Activated naive CD8-positive, alpha-beta T cell treated with anti-CD3 and anti-CD28 coated beads for 36 hours (primary cell): ENCODE measurements at regions not wholly inside any gene's neighbourhood (a gene's known extent, or its start where the extent isn't known, plus 50 kb on each side); places are given as distances from the start of the nearest gene placed in this dataset.
"Not testable (repeated sequence)": the region's sequence is repeated elsewhere in the genome, so short reads cannot be mapped to it uniquely, and the experiment has no call there.

Experiments
- DNase-seq: peaks from one replicate; pipeline ENCODE4 v3.0.0; 2021
- H3K27ac Mint-ChIP-seq: one replicate; pipeline ENCODE4 v1.8.0; 2022; ENCODE audit warnings: mild to moderate bottlenecking, moderate library complexity, mixed read lengths
- H3K27me3 Mint-ChIP-seq: one replicate; pipeline ENCODE4 v1.8.0; 2022; ENCODE audit warnings: mild to moderate bottlenecking, mixed read lengths
- H3K36me3 Mint-ChIP-seq: one replicate; pipeline ENCODE4 v1.8.0; 2021; ENCODE audit warnings: mild to moderate bottlenecking, mixed read lengths
- H3K4me1 Mint-ChIP-seq: one replicate; pipeline ENCODE4 v1.8.0; 2021; ENCODE audit warnings: mixed read lengths
- H3K4me3 Mint-ChIP-seq: one replicate; pipeline ENCODE4 v1.8.0; 2022; ENCODE audit warnings: mild to moderate bottlenecking, moderate library complexity, mixed read lengths
- H3K9me3 Mint-ChIP-seq: one replicate; pipeline ENCODE4 v1.8.0; 2022; ENCODE audit warnings: mixed read lengths

DNA sequence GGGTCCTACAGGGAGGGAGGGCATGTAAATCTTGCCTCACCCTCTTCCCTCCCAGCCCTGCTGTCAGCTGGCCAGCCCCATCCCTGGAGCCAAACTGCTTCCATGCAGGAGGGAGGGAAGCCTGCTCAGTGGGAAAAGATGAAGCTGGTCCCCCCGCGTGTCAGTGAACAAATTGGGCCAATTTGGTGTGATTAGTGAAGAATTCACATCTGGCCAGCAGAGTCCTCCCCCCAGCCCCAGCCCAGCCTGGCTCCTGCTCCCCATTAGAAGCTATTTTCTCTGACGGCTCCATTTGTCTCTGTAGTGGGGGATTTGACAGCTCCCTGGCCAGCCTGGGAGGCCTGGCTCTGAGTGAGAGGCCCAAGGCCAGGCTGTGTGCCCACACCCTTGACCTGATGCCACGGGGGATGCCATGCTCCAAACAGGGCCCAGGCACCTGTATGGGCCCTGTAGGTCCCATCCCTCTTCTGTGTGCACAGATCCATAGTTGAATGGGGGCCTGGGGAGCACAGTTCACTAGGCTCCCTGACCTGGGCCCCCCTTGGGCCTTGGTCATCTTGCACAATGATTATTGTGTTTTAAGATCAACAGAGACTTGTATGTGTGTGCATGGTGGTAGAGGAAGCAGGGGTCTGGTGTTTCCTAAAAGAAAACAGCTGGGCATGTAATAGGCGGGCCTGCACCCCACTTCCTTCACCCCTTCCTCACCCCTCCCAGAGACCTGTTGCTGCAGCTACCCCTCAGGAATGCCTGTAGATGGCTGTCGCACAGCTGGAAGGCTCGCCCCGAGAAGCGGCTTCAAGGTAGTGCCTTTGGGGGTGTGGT is 50.7 kb upstream of the TAC4 start:
- no peak overlapping the region for H3K27ac Mint-ChIP-seq
- peaks cover 85% of the 10 kb centered on the region for H3K27me3 Mint-ChIP-seq
- no peaks in the 10 kb centered on the region for H3K4me1 Mint-ChIP-seq
- no peak overlapping the region for H3K4me3 Mint-ChIP-seq
- no peaks in the 10 kb centered on the region for H3K36me3 Mint-ChIP-seq
- no peak for DNase-seq
- no peaks in the 10 kb centered on the region for H3K9me3 Mint-ChIP-seq

DNA sequence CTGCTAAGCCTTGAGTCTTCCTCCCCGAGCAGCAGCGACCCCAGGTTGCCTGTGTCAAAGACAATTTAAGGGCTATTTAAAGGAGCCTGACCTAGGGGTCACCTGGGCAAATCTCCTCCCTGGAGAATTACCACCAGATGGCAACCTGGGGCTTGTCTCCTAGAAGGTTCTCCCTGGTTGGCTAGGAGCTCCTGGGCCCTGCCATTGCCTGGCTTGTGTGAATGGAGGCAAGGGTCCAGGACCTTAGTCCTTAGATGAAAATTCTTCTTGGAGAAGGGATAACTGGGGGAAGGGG is 51.3 kb upstream of the TAC4 start:
- Mint-ChIP-seq H3K27ac (no peak overlapping the region), H3K4me3 (no peak overlapping the region), H3K27me3 (peaks cover 86% of the 10 kb centered on the region), H3K4me1 (no peaks in the 10 kb centered on the region), H3K36me3 (no peaks in the 10 kb centered on the region), H3K9me3 (no peaks in the 10 kb centered on the region)
- DNase-seq = no peak

DNA sequence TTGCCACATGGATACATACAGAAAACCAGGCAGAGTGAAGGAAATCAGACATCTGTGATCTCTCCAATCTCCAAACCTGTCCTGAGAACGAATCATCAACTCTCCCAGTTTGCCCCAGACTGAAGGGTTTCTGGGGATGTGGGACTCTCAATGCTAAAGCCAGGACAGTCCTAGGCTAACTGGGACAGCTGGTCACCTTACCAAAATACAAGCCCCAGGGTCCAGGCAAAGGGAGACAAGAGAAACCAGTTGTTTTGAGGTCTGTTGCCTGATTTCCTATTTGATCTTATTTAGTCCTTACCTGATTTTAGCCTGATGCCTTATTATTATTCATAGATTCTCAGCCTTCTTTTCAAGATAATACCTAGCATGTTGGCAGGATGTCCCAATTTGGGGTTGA is 51.7 kb upstream of the TAC4 start:
- peaks cover 88% of the 10 kb centered on the region for H3K27me3 Mint-ChIP-seq
- no peaks in the 10 kb centered on the region for H3K9me3 Mint-ChIP-seq
- no peak for DNase-seq
- no peaks in the 10 kb centered on the region for H3K36me3 Mint-ChIP-seq
- no peak overlapping the region for H3K27ac Mint-ChIP-seq
- H3K4me1 Mint-ChIP-seq = no peaks in the 10 kb centered on the region
- no peak overlapping the region for H3K4me3 Mint-ChIP-seq

DNA sequence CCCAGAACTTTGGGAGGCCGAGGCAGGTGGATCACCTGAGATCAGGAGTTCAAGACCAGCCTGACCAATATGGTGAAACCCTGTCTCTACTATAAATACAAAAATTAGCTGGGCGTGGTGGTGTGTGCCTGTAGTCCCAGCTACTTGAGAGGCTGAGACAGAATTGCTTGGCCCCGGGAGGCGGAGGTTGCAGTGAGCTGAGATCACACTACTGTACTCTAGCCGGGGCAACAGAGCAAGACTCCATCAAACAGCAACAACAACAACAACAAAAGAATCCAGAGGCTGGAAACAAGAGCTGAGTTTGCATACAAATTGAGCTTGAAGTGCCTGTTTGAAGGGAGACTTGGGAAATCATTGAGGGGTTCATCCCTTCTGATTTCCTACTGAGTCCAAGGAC is 52.9 kb upstream of the TAC4 start:
- H3K9me3 Mint-ChIP-seq, DNase-seq, H3K4me1 Mint-ChIP-seq, H3K27ac Mint-ChIP-seq, H3K4me3 Mint-ChIP-seq, H3K36me3 Mint-ChIP-seq: not testable (repeated sequence)
- H3K27me3 Mint-ChIP-seq = peaks cover 88% of the 10 kb centered on the region

DNA sequence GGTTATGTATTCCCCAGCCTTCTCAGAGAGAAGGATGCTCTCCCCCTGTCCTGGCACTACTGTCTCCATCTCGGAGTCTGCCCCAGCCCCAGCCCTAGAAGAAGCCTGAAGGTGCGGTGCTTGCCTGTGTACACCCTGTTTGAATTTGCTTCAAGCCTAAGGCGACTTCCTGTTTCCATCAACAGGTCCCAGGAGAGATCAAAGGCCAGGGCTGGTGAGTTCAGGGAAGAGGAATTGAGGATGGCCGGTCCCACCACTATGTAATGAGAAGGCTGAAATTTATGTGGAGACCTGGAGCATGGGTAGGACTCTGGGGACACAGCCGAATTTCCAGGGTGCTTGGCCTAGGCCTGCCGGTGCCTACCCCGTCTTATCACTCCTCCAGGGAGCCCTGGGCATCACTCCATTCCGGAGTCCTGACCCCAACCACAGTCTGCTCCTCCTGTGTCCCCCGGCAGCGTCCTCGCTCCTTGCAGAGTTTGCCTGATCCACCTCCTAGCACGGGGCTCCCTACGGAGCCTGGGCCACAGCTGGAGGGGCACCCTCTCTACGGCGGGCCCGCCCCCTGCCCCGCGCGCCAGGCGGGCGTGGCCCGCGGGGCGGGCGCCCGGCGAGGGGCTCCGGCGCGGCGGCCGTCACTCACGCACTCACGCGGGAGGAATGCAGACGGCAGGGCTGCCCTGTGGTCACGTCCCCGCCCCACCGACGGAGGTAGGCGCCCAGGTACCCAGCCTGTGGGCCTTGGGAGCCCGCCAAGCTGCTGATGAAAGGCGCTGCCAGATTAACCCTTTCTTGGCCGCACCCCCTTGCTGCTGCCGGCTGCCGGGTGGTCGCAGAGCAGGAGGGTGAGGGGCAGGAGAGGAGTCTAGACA is 53.8 kb upstream of the TAC4 start:
- Mint-ChIP-seq H3K9me3 (no peaks in the 10 kb centered on the region), H3K27ac (no peak overlapping the region), H3K4me3 (no peak overlapping the region), H3K27me3 (peaks cover 88% of the 10 kb centered on the region), H3K4me1 (no peaks in the 10 kb centered on the region), H3K36me3 (no peaks in the 10 kb centered on the region)
- no peak for DNase-seq

DNA sequence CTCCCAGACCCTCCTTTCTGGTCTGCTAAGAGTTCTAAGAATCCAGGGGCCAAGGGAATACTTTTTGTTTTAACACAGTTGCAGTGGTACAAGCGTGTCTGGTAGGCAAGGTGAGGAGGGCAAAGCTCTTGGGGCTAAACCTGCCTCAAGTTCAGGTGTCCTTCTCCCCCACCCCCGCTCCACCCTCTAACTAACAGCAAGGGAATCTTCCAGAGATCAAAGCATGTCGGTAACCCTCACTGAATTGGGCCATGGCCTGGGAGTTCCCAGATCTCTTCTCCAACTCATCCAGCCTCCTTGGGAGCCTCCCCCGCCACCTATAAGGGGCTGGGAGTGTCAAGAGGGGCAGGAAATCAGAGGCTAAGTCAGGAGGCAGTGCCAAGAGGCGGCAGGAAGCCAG is 55.7 kb upstream of the TAC4 start:
- no peaks in the 10 kb centered on the region for H3K4me1 Mint-ChIP-seq
- no peak overlapping the region for H3K27ac Mint-ChIP-seq
- no peak for DNase-seq
- H3K36me3 Mint-ChIP-seq = no peaks in the 10 kb centered on the region
- peaks cover 91% of the 10 kb centered on the region for H3K27me3 Mint-ChIP-seq
- H3K4me3 Mint-ChIP-seq = no peak overlapping the region
- H3K9me3 Mint-ChIP-seq = no peaks in the 10 kb centered on the region

DNA sequence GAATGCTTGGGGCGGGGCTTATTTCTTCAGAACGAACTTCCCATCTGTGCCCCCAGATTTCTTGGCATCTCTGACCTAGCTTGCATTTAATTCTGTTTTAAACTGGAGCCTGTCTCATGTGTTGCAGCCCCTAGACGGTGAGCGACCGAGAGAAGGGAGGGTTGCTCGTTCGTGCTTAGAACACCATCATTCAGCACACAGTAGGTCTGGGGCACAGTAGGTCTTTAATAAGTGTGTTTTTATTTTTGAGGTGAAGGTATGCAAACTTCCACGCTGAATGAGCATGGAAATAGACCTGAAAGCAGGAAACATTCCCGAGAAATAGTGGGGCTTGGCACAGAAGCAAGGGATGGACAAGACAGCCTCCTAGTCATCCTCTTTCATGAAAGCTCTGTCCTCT is 57.0 kb upstream of the TAC4 start:
- DNase-seq = no peak
- H3K4me1 Mint-ChIP-seq = peaks cover 3% of the 10 kb centered on the region
- peaks cover 95% of the 10 kb centered on the region for H3K27me3 Mint-ChIP-seq
- H3K9me3 Mint-ChIP-seq = no peaks in the 10 kb centered on the region
- H3K27ac Mint-ChIP-seq = no peak overlapping the region
- no peak overlapping the region for H3K4me3 Mint-ChIP-seq
- no peaks in the 10 kb centered on the region for H3K36me3 Mint-ChIP-seq

DNA sequence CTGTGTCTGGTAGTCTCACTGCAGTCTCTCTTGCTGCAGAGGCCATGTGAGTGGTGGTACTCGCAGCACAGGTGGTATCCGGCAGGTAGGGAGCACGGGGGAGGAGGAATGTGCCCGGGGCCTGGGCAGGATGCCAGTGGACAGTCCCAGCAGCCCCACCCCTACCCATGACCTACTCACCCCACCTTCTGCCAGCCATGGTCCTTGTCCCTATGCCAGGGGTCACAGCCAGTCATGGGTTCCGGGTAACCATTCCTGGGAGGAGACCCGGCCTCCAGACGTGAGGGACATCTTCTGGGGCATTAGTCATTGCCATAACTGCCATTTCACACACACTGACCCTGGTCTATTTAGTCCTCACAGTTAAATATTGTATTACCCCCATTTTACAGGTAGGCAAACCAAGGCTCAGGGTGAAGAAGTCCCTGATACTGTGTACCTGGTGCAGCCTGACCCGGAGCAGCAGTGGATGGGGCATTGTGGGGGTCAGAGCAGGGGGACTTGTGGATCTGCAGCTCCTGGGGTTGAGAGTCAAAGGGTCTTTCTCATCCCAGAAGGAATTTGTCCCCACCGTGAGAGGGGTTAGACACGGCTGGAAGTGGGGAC is 58.8 kb upstream of the TAC4 start:
- Mint-ChIP-seq H3K4me1 (peaks cover 6% of the 10 kb centered on the region), H3K27me3 (peaks cover 93% of the 10 kb centered on the region), H3K27ac (no peak overlapping the region), H3K9me3 (no peaks in the 10 kb centered on the region), H3K36me3 (no peaks in the 10 kb centered on the region), H3K4me3 (no peak overlapping the region)
- DNase-seq = no peak

DNA sequence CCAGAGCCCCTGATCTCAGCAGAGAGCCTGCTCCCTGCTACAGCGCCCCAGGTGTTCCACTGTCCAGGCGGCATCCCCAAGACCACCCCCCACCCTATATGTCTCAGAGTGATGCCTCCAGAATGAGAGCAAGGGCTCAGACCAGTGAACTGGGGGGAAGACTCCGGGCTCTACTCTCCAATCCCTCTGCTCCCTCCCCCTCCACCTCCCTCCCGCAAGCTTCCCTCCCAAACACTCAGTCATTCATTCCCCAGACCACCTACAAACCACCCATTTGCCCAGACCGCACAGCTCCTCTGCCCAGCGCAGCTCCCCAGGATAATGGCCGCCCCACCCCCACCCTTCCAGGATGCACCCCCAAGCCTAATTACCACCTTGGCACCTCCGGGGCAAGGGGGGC is 59.4 kb upstream of the TAC4 start:
- H3K27me3 Mint-ChIP-seq = peaks cover 95% of the 10 kb centered on the region
- no peak for DNase-seq
- H3K36me3 Mint-ChIP-seq = no peaks in the 10 kb centered on the region
- no peak overlapping the region for H3K27ac Mint-ChIP-seq
- no peak overlapping the region for H3K4me3 Mint-ChIP-seq
- no peaks in the 10 kb centered on the region for H3K9me3 Mint-ChIP-seq
- peaks cover 6% of the 10 kb centered on the region for H3K4me1 Mint-ChIP-seq

DNA sequence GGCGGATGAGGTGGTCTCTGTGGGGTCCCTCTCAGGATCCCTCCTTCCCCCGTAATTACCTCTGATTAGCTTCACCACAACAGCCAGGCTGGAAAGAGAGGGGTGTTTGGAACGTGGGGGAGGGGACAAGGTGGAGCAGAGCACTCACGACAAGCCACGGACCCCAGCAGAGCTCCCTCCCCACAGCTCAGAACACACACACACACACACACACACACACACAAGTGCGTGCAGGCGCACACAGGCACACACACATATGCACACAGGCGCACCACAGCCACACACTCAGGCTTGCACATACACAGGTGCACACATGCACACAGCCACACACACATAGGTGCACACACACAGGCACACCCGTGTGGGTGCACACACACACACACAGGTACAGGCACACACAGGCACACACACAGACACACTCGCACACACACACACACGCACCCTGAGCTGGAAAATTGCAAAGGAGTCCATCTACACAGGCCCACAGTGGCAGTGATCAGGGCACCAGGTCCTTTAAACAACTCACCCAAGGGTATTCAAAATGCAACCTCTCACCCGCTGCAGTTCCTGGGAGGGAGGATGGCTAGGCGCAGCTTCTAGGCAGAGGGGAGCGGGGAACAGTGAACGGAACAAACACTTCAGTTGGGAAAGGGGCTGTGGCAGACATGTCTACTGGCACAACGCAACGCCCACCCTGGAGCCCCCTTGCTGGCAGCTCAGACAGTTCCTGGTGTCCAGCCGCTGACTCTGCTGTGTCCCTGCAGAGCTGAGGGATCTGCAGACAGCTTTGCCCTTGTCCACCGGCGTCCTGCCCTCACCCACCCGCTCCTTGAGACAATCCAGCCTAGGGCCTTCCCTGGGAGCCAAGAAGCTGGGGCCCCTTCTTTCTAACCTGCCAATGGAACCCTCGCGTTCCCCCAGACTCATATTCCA is 59.9 kb upstream of the DLX4 start:
- Mint-ChIP-seq H3K36me3 (no peaks in the 10 kb centered on the region), H3K27ac (no peak overlapping the region), H3K9me3 (no peaks in the 10 kb centered on the region), H3K27me3 (peaks cover 89% of the 10 kb centered on the region), H3K4me3 (no peak overlapping the region), H3K4me1 (peaks cover 6% of the 10 kb centered on the region)
- no peak for DNase-seq

DNA sequence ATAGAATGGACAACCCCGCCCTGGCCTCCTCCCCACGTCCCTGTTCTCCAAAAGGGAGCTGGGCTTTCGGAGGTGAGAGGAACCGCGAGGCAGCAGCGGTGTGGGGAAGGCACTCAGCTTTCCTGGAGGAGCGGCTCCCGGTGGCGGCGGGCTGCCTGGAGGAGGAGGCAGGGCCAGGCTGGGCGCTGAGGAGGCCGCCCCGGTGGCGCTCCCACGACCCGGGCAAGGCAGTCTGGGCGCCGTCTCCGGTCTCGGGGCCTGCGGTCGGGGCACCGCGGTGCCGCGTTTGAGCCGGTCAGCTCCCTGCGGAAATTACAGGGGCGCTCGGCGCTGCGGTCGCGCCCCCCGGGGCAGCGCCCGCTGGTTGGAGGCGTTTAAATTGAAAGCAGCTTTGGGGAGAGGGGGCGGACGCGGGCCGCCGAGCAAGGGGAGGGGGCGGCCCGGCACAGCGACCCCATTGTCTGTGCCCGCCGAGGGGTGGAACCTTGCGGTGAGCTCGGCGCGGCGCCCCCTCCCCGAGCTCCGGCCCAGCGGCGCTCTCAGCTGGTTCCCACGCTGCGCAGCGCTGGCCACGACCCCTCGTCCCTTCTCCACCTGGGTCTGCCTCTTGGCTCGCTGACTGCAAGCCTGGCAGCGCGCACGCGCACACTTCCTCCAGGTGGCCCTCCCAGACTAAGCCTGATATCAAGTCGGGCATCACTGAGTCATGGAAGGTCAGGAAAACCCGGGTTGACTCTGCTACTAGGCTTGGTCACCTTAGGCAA is 58.7 kb upstream of the DLX4 start:
- Mint-ChIP-seq H3K27me3 (peaks cover 77% of the 10 kb centered on the region), H3K9me3 (no peaks in the 10 kb centered on the region), H3K4me1 (peaks cover 6% of the 10 kb centered on the region), H3K27ac (no peak overlapping the region), H3K36me3 (no peaks in the 10 kb centered on the region), H3K4me3 (peak overlapping the region; percentile 50)
- DNase-seq = peak; percentile 22

DNA sequence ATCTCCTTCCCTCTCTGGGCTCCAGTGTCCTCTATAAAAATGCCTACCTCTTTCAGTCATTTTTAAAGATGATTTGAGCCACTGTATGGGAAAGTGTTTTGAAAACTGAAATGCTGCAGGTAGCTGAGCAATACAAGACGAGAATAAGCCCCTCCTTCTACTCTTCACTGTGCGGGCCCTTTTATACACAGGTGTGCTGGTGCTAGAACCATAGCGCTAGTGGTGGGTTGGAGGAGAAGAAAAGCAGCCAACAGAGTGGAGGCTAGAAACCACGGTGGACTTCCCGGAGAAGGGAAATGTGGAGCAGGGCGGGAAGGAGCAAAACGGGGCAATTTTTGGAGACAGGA is 58.2 kb upstream of the DLX4 start:
- Mint-ChIP-seq H3K27me3 (peaks cover 72% of the 10 kb centered on the region), H3K27ac (no peak overlapping the region), H3K4me3 (no peak overlapping the region), H3K9me3 (no peaks in the 10 kb centered on the region), H3K4me1 (peaks cover 6% of the 10 kb centered on the region), H3K36me3 (no peaks in the 10 kb centered on the region)
- DNase-seq = no peak

DNA sequence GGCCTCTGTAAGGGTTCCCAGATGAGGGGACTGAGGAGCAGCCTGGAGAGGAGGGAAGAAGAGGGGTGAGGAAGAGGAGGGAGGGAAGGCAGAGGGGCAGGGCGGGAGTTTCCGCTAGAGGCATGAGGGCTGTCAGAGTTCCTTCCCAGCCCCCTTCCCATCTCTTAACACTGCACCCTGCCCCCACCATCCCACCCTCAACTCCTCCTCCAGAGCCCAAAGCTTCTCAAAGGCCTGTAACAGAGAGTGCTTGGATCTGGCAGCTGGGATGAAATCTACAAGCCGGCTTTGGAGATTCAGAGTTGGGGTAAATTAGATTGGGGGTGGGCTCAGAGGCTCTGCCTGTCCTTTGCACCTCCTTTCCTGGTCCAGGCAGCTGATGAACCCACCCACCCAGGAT is 57.3 kb upstream of the DLX4 start:
- Mint-ChIP-seq H3K27me3 (peaks cover 71% of the 10 kb centered on the region), H3K9me3 (no peaks in the 10 kb centered on the region), H3K27ac (no peak overlapping the region), H3K4me3 (no peak overlapping the region), H3K36me3 (no peaks in the 10 kb centered on the region), H3K4me1 (peaks cover 6% of the 10 kb centered on the region)
- DNase-seq = no peak
